ENCODE measurements at regions not wholly inside any gene's neighbourhood (a gene's known extent, or its start where the extent isn't known, plus 50 kb on each side); places are given as distances from the start of the nearest gene placed in this dataset.

DNA sequence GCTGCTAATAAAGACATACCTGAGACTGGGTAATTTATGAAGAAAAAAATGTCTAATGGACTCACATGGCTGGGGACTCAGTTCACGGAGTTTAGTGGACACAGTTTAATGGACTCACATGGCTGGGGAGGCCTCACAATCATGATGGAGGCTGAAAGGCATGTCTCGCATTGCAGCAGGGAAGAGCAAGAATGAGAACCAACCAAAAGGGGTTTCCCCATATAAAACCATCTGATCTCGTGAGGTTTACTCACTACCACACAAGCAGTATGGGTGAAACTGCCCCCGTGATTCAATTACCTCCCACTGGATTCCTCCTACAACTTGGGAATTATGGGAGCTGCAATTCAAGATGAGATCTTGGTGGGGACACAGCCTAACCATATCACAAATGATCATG is 1181.2 kb downstream of the PCDH9 start:
- WGBS, 2 experiments (ENCODE audit: extremely low coverage in 2 of 2, insufficient read length in 1 of 2): 100% methylated on average over 1 of the region's 4 CpGs; no CpG with 5 or more reads in 1 of the 2 experiments
- no peaks in the 10 kb centered on the region for H4K20me1 ChIP-seq (ENCODE audit: insufficient read depth, low read length)
- no peaks in the 10 kb centered on the region for H3K4me1 ChIP-seq (ENCODE audit: control insufficient read depth, insufficient read depth, low read length)
- in situ Hi-C loops (cut with MboI; ENCODE audit: low sequenced_read_pairs): no loop called here
- H3K27ac ChIP-seq (ENCODE audit: insufficient read depth, low read length): no peak overlapping the region
- BruUV-seq (replicated peaks): no TSS peak
- H3K36me3 ChIP-seq (ENCODE audit: control insufficient read depth, insufficient read depth, low read length): no peaks in the 10 kb centered on the region
- H3K4ac ChIP-seq (ENCODE audit: low read depth, low read length): no peak overlapping the region
- no peak overlapping the region for H2BK5ac ChIP-seq (ENCODE audit: low read depth, low read length, poor library complexity, severe bottlenecking)
- H3K56ac ChIP-seq (ENCODE audit: extremely low read depth, insufficient read depth, low read length): no peak overlapping the region
- TF ChIP-seq RCOR1 (IDR thresholded peaks at IDR 0.05; ENCODE audit: insufficient replicate concordance, low read length): no peak
- intact Hi-C loops (cut with micrococcal nuclease): no loop called here
- H3K18ac ChIP-seq (ENCODE audit: low read depth, low read length): no peak overlapping the region
- no peaks in the 10 kb centered on the region for H3K27me3 ChIP-seq (ENCODE audit: control insufficient read depth, insufficient read depth, low read length)
- H2AK5ac ChIP-seq (ENCODE audit: low read depth, low read length): no peak overlapping the region
- H3K14ac ChIP-seq (replicated peaks; ENCODE audit: low read depth, low read length): no peak overlapping the region
- H2BK15ac ChIP-seq (ENCODE audit: low read depth, low read length): no peak overlapping the region
- H2BK120ac ChIP-seq (ENCODE audit: low read depth, low read length): no peak overlapping the region
- dilution Hi-C loops (cut with HindIII; ENCODE audit: low sequenced_read_pairs, unreplicated experiment): no loop called here
- CTCF ChIA-PET: no interaction called here
- H3K79me1 ChIP-seq (ENCODE audit: low read depth in 1 of 2, low read length in 2 of 2): no peaks in the 10 kb centered on the region
- no peak overlapping the region for H2AFZ ChIP-seq (replicated peaks; ENCODE audit: low read length, poor library complexity)
- H2BK20ac ChIP-seq (ENCODE audit: low read depth, low read length): no peak overlapping the region
- no peaks in the 10 kb centered on the region for H3K9me3 ChIP-seq (ENCODE audit: control insufficient read depth, insufficient read depth, low read length)
- H4K91ac ChIP-seq (ENCODE audit: insufficient read depth, low read depth, low read length): no peak overlapping the region
- no peak overlapping the region for H3K4me3 ChIP-seq (ENCODE audit: insufficient read depth, low read depth, low read length)
- POLR2A ChIA-PET (ENCODE audit: unreplicated experiment): no interaction called here
- ATAC-seq (ENCODE audit: low read depth) (no peak), DNase-seq (peak; percentile 27)
- H2AK9ac ChIP-seq (replicated peaks; ENCODE audit: low read depth, low read length, poor library complexity): no peak overlapping the region
- no peak overlapping the region for H3K9ac ChIP-seq (ENCODE audit: low read depth, low read length)
- H3K23ac ChIP-seq (ENCODE audit: low read depth, low read length): no peak overlapping the region
- H4K8ac ChIP-seq (ENCODE audit: low read depth in 2 of 2, low read length in 2 of 2): no peak overlapping the region
- no peak overlapping the region for H3K4me2 ChIP-seq (ENCODE audit: low read depth, low read length)
- no peak overlapping the region for H4K5ac ChIP-seq (ENCODE audit: low read depth, low read length)
- no peaks in the 10 kb centered on the region for H3K9me1 ChIP-seq (ENCODE audit: insufficient read depth, low read length)
